GM12875 (cell line): ENCODE measurements at regions not wholly inside any gene's neighbourhood (a gene's known extent, or its start where the extent isn't known, plus 50 kb on each side); places are given as distances from the start of the nearest gene placed in this dataset.

Source experiments
- H3K4me3 ChIP-seq: one replicate; pipeline ENCODE4 v1.5.1; 2011; ENCODE audit warnings: low read depth, low read length, control low read depth
- TF ChIP-seq, protein P1 (sequence below): IDR thresholded peaks from 2 replicates; pipeline ENCODE4 v1.5.1; 2011; ENCODE audit warnings: low read depth, mild to moderate bottlenecking, control low read depth, inconsistent platforms, low read length, moderate library complexity, borderline replicate concordance; ENCODE audit not compliant: insufficient read depth

- no peak overlapping the region for H3K4me3 ChIP-seq
- TF ChIP-seq, protein P1, sequence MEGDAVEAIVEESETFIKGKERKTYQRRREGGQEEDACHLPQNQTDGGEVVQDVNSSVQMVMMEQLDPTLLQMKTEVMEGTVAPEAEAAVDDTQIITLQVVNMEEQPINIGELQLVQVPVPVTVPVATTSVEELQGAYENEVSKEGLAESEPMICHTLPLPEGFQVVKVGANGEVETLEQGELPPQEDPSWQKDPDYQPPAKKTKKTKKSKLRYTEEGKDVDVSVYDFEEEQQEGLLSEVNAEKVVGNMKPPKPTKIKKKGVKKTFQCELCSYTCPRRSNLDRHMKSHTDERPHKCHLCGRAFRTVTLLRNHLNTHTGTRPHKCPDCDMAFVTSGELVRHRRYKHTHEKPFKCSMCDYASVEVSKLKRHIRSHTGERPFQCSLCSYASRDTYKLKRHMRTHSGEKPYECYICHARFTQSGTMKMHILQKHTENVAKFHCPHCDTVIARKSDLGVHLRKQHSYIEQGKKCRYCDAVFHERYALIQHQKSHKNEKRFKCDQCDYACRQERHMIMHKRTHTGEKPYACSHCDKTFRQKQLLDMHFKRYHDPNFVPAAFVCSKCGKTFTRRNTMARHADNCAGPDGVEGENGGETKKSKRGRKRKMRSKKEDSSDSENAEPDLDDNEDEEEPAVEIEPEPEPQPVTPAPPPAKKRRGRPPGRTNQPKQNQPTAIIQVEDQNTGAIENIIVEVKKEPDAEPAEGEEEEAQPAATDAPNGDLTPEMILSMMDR, result no peak
Observed at GRCh38 chr12:78403136-78403535, 461.4 kb upstream of the SYT1 start.

GRCh38 chr12:78403681-78404080 lies 460.9 kb upstream of the SYT1 start:
- TF ChIP-seq, protein P1, result no peak
- H3K4me3 ChIP-seq, result no peak overlapping the region

GRCh38 chr12:78406213-78406612 lies 458.4 kb upstream of the SYT1 start:
- H3K4me3 ChIP-seq, result no peak overlapping the region
- TF ChIP-seq, protein P1, result no peak

GRCh38 chr12:78406828-78407227 lies 457.7 kb upstream of the SYT1 start:
- no peak overlapping the region for H3K4me3 ChIP-seq
- TF ChIP-seq, protein P1, result no peak

GRCh38 chr12:78407722-78408121 lies 456.9 kb upstream of the SYT1 start:
- TF ChIP-seq, protein P1, result no peak
- H3K4me3 ChIP-seq, result no peak overlapping the region

GRCh38 chr12:78414071-78414470 lies 450.5 kb upstream of the SYT1 start:
- no peak overlapping the region for H3K4me3 ChIP-seq
- TF ChIP-seq, protein P1, result no peak

DNA sequence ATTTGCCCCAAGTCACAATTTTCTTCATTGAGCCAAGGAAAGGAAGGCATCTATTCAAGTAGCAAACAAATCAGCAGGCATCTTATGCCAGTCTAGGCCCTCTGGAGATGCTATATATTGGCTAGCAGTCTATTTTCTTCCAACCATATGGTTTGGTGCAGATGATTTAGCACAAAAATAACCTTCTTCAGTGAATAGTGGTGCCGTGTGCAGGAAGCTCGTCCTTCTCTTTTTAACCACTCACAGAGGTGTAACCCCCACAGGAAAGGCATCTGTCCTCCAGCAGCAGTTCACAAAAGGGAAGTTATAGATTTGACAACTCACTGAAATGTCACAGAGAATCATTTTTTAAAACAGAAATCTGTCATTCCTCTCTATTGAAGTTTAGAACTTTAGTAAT lies 445.7 kb upstream of the SYT1 start:
- no peak overlapping the region for H3K4me3 ChIP-seq
- TF ChIP-seq, protein P1, result no peak
